CD1c-positive myeloid dendritic cell (primary cell): ENCODE measurements at regions not wholly inside any gene's neighbourhood (a gene's known extent, or its start where the extent isn't known, plus 50 kb on each side); places are given as distances from the start of the nearest gene placed in this dataset.
"Not testable (repeated sequence)": the region's sequence is repeated elsewhere in the genome, so short reads cannot be mapped to it uniquely, and the experiment has no call there.

Source experiments
- DNase-seq: peaks from one replicate; pipeline ENCODE4 v3.0.0-alpha.2; 2016; ENCODE audit errors: extremely low spot score

DNA sequence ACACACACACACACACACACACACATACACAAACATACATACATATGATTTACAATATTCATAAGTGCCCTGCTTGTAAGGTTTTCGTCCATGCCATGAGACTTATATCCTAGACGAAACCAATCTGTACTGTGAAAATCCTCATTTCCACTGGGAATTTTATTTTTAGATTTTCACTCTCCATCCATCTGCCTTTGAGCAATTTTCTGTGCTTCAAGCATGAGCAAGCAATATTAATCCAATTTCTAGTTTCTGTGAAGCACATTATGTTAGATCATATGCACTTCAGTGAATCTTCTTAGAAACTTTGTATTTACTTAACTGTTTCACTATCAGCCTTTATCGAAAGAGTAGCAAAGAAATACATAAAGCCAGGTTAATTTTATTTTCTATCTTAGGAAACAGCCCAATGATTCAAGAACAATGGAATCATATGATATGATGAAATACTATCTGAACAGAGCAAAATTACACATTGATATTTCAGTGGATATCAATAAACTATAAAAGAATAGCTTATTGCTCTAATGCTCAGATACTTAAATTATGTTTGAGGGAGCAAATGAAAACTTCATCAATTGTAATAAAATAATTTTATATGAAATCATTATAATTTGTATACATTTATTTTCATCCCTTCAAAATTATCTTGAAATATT lies 1100.7 kb upstream of the MIR17HG start:
- DNase-seq, result no peak

DNA sequence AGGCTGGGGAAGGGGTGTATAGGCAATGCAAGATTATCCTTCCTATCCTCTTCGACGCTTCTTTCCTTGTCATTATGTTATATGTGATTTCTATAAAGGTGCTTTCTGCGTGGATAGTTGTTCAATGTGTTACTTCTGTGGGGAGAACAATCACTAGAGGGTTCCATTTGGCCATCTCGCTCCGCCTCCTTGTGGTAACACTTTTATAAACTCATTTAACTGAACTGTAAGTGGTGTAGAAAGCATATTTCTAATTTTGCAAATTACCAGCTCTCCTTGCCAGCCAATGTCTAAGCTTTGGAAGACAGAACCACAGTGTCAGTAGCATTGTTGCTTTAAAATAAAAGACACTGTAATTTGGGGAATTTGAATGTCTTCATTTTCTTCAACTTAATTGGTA lies 1093.7 kb upstream of the MIR17HG start:
- DNase-seq, result no peak

DNA sequence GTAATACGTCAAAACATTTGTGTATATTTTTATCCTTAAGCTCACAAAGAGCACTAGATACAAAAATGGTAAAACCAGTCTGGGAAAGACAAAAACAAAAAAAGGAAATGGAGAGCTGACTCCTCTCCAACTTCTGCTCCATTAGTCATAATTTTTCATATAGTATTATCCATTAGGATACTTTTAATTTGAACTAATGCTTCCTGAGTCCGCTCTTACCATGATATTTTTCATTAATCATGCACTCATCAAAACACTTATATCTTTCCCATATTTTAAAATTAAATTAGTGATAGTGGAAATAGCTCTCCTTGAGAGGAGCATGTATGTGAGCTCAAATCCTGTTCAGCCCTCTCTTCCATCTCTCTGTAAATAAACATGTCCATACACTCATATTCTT lies 1093.0 kb upstream of the MIR17HG start:
- DNase-seq, result no peak

DNA sequence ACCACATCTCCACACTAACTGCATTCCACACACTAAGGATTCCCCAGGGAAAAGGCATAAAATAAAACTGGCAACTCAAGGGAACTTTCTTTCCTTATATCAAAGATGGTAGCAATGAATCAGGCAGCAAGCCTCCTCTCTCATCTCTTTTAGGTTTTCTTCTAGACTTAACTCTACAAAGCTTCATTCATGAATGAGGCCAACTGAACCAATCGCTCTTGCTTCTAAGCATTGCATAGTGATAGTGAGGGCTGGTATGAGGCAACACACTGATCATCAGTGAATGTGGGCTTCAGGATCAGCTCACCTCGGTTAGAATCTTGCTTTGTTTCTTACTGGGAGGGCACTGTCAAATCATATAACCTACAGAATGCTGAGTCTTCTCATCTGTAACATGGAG lies 1090.7 kb upstream of the MIR17HG start:
- DNase-seq, result no peak

DNA sequence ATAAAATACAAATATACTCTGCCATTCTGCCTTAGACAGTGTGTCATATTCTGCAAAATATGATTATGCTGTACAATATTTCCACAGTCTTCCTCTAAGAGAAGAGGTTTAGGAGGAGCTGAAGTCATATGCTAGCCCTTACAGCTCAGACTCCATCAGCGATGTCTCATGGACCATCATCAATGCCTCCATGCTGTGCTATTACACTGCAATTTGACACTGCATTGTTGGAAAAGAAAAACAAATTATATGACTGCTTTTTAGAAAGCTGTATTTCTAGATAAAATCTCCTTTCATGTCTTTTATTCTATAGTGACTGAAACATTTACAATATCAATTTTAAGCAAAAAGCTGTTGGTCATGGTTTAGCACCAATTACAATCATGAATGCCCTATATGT lies 1089.4 kb upstream of the MIR17HG start:
- DNase-seq, result no peak

GRCh38 chr13:90261343-90261742 lies 1086.1 kb upstream of the MIR17HG start:
- DNase-seq, result no peak

- no peak for DNase-seq
These were observed 1077.3 kb upstream of the MIR17HG start for GRCh38 chr13:90270226-90270625.

DNA sequence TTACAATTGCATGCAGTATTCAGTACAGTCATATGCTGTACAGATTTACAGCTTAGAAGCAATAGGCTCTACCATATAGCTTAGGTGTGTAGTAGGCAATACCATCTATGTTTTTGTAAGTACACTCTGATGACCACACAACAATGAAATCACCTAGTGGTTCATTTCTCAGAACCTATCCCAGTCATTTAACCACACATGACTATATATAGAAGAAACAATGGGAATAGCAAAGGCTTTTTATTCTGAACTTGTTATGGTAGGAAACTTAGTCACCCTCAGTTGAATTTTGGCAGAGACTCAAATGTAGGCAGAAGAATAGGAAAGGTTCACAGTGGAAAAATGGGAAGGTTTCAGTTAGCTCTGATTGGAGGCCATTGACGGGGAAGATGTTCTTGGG lies 1075.1 kb upstream of the MIR17HG start:
- no peak for DNase-seq

- no peak for DNase-seq
These were observed 1071.3 kb upstream of the MIR17HG start for GRCh38 chr13:90276216-90276615.

DNA sequence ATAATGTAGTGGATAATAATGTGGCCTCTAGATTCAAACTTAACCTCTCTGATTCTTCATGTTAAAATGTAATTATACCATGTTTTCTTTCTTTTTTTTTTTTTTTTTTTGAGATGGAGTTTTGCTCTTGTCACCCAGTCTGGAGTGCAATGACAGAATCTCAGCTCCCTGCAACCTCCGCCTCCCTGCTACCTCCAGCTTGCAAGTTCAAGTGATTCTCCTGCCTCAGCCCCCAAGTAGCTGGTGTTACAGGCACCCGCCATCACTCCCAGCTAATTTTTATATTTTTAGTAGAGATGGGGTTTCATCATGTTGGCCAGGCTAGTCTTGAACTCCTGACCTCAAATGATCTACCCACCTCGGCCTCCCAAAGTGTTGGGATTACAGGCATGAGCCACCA lies 1069.3 kb upstream of the MIR17HG start:
- DNase-seq, result not testable (repeated sequence)

GRCh38 chr13:90281709-90282108 lies 1065.8 kb upstream of the MIR17HG start:
- DNase-seq, result no peak

GRCh38 chr13:90287521-90287920 lies 1060.0 kb upstream of the MIR17HG start:
- DNase-seq, result no peak

- peak; percentile 29 for DNase-seq
These were observed 1053.6 kb upstream of the MIR17HG start for GRCh38 chr13:90293793-90294361.

DNA sequence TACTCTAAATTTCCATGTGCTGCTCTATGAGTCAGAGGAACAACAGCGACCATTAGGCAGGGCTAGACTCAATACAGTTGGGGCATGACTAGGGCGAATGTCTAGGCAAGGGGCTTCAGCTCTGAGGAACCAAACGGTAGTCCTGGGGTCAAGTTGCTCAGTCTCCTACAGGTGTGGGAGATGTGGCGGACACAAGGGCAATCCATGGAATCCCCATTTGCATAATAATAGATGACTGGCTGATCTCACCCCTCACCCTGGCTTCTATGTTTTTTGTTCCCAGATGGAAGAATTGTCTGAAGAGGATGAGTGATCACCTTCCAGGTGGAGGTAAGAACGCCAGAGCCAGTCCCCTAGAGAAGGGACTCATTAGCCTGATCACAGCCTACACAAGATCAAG lies 1048.2 kb upstream of the MIR17HG start:
- no peak for DNase-seq

DNA sequence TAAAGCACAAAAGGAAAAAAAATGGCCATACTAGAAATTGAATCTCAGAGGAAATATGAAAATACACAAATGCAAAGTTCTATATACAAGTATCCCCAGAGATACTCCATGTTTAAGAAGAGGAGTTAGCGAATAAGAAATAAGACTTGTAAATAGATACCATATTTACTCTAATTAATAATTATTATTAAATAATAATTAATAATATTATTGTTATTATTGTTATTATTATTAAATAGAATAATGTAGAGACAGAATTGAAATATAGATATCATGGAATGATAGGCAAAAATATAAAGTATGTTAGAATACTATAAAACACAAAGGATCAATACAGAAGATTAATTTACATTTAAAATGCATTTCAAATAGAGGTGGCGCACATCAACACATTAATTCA lies 1047.5 kb upstream of the MIR17HG start:
- DNase-seq, result no peak

DNA sequence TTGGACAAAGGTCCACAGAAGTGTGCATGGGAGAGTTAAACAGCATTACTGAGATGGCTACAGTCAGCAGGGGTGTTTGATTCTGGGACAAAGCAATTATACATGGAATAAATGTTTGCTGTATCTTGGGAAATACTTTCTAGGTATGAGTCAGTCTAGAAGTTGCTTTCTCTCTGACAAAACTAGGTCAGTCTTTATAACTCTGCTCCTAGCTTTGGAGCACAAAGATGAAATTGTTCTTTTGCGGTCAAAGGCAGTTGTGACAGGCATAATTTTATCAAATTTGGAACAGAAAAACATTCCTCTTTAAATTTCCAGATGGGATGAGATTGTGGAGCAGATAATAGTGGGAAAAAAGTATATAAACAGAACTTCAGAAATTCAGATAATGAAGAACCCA lies 1045.4 kb upstream of the MIR17HG start:
- DNase-seq, result no peak

DNA sequence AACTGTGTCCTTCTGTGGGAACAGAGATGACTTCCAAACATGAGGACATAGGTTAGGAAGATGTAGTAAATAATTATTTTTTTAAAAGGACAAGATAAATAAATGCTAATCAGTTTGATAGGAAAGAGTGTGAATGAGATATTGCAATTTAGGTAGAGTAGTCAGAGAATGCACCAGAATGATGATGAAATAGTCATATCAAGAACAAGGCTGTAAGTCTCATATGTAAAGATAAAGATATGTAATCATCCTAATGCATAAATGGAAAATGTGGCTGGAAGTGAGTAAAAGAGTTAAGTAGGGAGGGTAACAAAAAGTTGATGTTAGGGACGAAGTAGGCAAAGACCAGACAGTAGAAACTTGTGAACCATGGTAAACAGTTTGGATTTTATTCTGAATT lies 1041.7 kb upstream of the MIR17HG start:
- DNase-seq, result no peak

DNA sequence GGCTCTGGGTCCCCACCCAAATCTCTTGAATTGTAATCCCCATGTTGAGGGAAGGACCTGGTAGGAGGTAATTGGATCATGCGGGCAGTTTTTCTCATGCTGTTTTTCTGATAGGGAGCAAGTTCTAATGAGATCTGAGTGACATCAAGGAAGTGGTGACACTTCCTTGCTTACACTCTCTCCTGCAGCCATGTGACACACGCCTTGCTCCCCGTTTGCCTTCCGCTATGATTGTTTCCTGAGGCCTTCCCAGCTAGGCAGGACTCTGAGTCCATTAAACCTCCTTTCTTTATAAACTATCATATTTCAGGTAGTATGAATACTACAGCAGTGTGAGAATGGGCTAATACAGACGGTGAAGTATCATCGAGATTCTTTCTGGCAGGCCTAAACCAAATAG lies 1040.4 kb upstream of the MIR17HG start:
- no peak for DNase-seq

GRCh38 chr13:90308249-90308648 lies 1039.2 kb upstream of the MIR17HG start:
- no peak for DNase-seq

DNA sequence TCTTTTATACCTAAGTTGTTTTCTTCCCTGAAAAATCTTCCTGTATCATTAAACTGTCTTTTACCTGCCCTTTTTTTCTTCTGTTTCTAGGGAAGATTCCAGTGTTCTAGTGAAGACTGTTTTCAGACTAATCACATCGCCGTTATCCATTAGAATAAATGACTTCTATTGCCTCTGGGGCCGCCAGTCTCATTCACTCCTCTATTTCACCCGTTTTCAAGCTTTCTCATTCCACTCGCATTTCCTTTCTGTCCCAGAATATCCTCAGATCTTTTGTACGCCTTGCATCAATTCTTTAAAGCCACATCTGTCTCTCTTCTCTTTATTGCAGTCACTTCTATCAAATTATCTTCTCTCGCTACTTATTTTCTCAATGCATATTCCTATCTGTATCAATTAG lies 1035.6 kb upstream of the MIR17HG start:
- no peak for DNase-seq

GRCh38 chr13:90315061-90315460 lies 1032.4 kb upstream of the MIR17HG start:
- no peak for DNase-seq

- no peak for DNase-seq
These were observed 1026.8 kb upstream of the MIR17HG start for GRCh38 chr13:90320664-90321063.

GRCh38 chr13:90321281-90321931 lies 1026.1 kb upstream of the MIR17HG start:
- DNase-seq, result no peak

DNA sequence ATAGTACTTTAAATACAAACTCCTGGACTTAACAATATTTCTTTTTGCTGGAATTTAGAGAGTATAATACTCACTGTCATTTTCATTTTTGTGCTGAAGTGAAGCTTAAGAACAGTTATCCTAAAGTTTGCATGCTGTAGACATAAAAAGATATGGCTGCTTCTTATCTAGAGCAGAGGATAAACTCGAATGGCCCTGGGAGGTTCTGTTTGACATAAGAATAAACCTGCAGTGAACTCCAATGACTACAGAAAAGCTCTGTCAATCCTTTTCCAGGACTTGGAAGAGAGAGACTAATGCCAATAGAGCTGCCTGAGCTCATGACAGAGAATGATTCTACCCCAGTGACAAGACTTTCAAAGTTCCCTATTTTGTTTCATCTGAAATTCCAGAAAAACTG lies 1017.8 kb upstream of the MIR17HG start:
- DNase-seq, result no peak
